Stimulated activated CD8-positive, alpha-beta memory T cell treated with anti-CD3 and anti-CD28 coated beads, Interleukin-4, amount 100 ng/mL, for 48 hours (primary cell): ENCODE measurements at regions not wholly inside any gene's neighbourhood (a gene's known extent, or its start where the extent isn't known, plus 50 kb on each side); places are given as distances from the start of the nearest gene placed in this dataset.

ENCODE experiments used
- DNase-seq: peaks from one replicate; pipeline ENCODE4 v3.0.0-alpha.2; 2020

- no peak for DNase-seq
Observed at GRCh38 chr4:188197566-188197965, 58.3 kb downstream of the TRIML1 start.

DNA sequence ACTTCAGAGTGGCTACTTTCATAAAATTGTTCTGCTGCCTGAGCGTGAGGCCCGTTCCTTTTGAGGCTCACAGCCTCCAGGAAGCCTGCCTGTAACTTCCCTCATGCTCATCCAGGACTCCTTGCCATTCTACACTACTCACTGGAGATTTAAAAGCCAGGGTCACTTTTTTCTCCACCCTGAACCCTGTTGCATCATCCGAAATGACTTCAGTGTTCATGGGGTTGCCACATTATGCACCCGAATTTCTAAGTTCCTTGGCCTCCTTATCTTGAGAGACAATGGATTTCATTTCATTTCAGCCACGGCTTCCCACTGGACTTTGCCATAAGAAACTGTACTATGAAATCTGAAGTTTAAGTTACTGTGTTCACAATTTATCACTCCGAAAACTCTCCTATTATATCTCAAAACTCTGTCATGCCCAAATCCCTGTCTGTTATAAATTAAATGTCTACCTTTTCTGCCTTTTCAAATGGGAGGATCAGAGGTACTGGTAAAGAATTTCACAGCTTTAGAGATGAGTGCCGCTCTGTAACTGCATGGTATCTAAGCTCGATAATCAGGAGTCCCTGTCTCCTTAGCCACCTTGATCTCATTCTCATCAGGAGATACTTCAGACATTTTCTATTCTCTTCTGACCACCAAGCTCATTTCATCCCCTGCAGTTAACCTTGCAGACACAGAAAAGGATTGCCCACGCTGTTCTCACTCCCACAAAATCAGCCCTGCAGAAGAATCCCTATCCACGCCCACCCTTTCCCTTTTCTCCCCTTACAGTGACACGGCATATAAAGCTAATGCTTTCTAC, 59.9 kb downstream of the TRIML1 start:
- DNase-seq = no peak

GRCh38 chr4:188201851-188202250, 62.6 kb downstream of the TRIML1 start:
- no peak for DNase-seq

- no peak for DNase-seq
Observed at GRCh38 chr4:188206783-188207182, 67.5 kb downstream of the TRIML1 start.

- no peak for DNase-seq
Observed at GRCh38 chr4:188214861-188215260, 75.6 kb downstream of the TRIML1 start.

- no peak for DNase-seq
Observed at GRCh38 chr4:188218392-188218791, 79.2 kb downstream of the TRIML1 start.

DNA sequence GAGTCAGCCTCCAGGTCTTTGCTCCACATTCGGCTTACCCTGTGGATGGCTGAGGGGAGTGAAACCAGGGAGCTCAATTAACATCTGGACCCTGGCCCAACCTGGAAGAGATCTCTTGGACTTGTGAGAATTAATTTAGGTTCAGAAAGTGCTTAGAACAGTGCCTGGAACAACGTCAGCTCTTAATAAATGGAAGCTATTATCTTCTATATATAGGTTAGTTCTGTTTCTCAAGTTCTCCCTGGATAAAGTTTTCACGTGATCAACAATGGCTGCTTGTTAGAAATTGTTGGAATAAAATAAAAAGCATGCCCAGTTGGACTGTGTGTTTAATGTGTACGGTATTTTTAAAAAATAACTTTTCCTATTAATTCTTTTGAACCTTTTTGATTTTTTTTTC, 80.8 kb downstream of the TRIML1 start:
- DNase-seq = no peak

GRCh38 chr4:188221090-188221489, 81.8 kb downstream of the TRIML1 start:
- no peak for DNase-seq

DNA sequence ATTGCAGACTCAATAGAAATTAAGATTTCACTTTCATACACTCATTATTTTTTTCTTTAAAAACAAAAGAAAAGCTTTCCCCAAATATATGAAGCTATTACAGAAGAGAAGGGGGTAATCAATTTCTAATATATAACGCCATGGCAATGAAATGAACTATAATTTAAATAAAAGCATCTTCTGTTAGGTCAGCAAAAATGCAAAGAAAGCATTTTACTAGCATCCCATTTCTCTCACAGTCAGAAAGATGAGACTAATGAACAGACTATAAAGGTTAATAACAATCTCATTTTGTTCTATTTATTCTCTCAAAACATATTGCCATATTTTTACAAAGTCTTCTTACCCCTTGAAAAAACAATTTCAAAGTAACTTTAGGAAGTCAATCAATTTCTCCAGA, 89.0 kb downstream of the TRIML1 start:
- DNase-seq = no peak

GRCh38 chr4:188232428-188232827, 93.2 kb downstream of the TRIML1 start:
- no peak for DNase-seq

DNA sequence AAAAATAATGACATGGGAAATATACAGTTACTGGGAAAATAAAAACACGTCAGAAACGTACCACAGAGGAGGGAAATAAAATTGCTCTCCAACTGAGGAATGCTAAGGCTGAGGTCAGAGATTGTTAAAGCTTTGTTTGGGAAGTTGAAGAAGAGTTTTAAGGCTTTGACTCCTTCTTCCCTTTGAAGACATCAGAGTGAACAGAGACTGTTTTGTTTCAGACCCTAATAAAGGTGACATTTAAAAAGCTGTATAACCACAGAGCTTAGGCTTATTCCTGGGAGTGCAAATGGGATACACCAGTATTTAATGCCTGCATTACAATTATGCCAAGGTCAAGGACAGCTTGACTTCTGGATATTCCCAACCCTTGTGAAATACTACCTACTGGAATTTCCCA, 102.8 kb downstream of the TRIML1 start:
- no peak for DNase-seq

DNA sequence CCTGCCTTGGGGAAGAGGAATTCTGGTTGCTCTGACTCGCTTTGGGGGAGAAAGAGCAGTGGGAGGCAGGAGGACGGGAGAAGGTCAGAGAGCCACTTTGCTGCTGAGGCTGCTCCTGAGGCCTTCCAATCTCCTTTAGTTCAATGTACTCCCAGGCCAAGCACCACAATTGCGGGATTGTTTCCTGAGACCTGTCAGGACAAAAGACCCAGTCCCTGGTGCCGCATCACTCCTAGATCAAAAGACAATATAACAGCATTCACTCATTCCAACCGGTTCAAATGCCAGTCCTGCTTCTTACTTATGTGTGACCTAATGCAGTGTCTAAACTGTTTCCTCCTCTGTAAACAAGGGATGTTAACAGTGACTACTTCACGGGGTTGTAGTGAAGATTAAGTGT, 106.4 kb downstream of the TRIML1 start:
- DNase-seq = no peak

DNA sequence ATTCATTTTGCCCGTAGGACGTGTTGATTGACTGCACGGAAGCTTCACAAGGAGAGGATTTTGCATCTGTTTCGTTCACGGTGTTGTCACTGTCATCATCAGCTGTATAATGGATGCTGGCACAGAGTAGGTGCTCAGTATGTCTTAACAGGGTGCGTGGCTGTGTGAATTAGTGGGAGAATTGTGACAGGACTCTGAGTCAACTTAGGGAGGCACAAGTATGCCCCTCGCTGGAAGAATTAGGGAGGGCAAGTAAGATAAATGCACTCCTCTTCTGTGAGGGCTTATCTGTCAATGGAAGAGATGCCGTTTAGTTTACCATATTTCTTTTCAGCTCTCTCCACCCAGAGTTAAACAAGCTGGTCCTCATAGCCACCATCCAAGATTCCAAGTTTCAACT, 107.2 kb downstream of the TRIML1 start:
- DNase-seq = no peak

DNA sequence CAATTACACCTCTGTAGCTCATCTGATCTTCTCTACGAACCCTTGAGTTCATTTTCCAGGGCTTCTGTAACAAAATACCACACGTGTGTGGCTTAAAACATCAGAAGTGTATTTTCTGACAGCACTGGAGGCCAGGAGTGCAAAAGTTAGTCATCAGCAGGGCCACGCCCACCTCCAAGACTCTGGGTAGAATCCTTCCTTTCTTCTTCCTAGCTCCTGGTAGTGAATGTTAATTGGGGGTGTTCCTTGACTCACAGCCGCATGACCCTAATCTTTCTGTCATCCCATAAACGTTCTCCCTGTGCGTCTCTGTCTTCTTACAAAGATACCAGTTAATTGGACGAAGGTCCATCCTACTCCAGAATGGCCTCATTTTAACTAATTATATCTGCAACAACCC, 115.0 kb downstream of the TRIML1 start:
- DNase-seq = no peak

GRCh38 chr4:188262464-188262863, 123.2 kb downstream of the TRIML1 start:
- DNase-seq = no peak

DNA sequence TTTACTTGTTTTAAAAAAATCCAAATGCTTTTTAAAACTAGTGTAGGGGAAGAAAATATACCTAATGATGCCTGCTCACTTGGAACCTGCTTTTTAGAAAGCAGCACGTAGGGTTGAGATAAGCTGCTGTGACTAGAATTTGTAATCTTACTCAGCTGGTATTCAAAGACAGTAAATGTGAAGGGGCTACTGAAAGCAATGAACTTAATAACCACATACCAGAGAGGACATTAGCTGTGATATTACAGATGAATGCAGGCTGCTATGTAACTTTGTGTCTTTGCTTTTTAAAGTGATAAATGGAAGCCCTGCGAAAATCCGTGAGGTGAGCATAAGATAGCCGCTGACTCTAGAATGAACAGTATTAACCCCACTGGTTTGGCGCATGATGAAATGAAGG, 124.1 kb downstream of the TRIML1 start:
- no peak for DNase-seq

GRCh38 chr4:188266386-188266785, 127.1 kb downstream of the TRIML1 start:
- no peak for DNase-seq

DNA sequence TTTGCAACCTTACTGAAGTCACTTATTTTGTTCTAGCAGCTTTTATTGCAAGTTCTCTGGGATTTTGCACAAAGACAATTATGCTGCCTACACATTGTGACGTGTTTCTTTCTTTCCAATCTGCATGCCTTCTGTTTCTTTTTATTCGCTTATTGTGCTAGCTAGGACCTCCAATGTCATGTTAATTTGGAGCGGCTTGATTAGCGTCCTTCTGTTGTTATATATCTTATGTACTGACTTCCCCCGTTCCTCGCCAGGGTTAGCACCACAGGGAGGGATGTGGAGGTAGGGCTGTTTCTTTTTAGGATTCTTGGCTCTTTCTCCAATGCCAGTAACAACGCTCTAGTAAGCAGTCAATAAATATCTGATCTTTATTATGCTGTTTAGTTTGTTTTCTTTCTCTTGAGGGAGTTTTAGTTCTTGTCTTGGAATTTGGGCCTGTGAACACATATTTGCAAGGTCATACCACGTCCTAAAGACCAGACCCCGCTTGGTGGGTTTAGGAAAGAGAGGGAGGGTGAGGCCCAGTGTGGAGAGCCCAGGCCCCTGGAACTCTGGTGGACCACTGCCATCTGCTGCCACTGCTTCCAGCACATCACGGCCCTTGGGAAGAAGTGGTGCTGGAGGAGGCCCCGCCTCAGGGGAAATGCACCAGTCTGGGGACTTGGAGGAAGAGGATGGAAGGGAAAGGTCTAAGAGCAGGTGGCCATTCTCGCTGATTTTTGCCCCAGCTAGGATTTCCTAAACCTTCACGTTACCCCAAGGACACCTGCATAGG, 129.1 kb downstream of the TRIML1 start:
- DNase-seq = no peak

DNA sequence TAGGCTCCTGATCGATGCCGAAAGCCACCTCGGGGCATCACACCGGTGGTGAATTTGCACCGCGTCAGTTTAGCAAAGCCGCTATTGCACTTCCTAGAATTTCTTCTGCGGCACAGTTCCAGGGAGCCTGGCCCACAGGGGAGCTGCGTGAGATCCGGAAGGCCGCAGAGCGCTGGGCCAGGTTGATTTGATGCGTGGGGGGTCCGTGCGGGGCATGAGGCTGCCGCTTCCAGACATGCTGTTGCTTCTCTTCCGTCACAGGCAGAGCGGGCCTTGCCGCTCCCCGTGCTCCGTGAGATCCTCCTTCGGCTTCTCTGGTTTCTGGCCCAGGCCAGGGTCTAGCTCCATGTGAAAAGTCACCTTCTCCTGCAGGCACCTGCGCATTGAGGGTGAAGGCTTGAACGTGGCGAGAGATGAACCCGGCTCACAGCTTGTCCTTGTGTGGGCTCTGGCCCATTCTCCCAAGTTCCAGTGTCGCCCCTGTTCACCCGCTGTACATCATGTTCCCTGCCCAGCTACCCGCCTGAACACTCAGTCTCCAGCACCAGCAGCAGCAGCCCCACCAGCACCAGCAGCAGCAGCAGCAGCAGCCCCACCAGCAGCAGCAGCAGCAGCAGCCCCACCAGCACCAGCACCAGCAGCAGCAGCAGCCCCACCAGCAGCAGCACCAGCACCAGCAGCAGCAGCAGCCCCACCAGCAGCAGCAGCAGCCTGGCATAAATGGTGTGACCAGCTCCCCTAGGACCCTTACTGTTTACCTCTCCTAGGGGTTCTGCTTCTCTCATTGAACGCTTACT, 131.2 kb downstream of the TRIML1 start:
- no peak for DNase-seq

- DNase-seq = no peak
Observed at GRCh38 chr4:188275686-188276085, 136.4 kb downstream of the TRIML1 start.

GRCh38 chr4:188279184-188279583, 139.9 kb downstream of the TRIML1 start:
- DNase-seq = no peak

GRCh38 chr4:188282471-188283232, 143.4 kb downstream of the TRIML1 start:
- no peak for DNase-seq
